NCI-H69 (cell line): ENCODE measurements at regions not wholly inside any gene's neighbourhood (a gene's known extent, or its start where the extent isn't known, plus 50 kb on each side); places are given as distances from the start of the nearest gene placed in this dataset.
"Not testable (repeated sequence)": the region's sequence is repeated elsewhere in the genome, so short reads cannot be mapped to it uniquely, and the experiment has no call there.

Source experiments
- DNase-seq: peaks from one replicate; lab custom pipeline; 2025; lab: John Stamatoyannopoulos, UW

GRCh38 chr5:92939428-92939827 is 641.6 kb downstream of the NR2F1-AS1 start:
- DNase-seq, result peak; percentile 96

GRCh38 chr5:92937396-92937795 is 643.6 kb downstream of the NR2F1-AS1 start:
- not testable (repeated sequence) for DNase-seq

DNA sequence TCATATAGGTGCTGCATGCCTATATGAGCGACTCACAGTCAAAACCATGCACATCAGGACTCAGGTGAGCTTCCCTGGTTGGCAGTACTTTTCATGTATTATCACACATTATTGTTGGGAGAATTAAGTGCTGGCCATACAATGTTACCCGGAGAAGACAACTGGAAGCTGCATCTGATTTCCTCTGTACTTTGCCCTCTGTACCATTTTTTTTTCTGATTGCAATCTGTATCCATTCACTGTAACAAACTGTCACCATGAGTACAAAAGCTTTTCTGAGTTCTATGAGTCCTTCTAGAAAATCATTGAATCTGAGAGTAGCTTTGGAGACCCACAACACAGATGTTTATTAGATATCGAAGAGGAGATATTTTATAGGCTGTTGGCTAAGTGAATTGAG is 651.0 kb downstream of the NR2F1-AS1 start:
- DNase-seq, result no peak

DNA sequence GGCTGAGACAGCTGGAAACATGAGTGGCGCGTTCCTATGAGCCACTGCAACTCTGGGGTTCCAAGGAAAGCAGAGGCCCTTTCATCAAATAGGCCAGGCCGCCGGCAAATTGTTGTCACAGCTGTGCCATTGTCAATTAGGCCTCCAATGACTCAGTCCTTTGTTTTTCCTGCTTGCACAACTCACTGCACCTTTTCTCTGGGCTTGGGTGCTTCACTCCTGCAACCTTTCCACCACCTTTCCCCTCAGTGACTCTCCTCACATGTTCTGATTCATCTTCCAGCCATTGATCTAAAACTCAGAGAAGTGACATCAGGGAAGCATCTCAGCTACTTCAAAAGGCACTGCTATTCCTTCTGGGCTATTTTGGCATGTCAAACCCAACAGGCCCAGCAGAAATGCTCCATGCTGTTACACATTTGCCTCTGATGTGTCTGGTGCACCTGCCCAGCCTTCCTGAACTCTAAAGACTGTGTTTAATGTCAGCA is 653.7 kb downstream of the NR2F1-AS1 start:
- peak; percentile 96 for DNase-seq

- peak; percentile 62 for DNase-seq
Measured at GRCh38 chr5:92923885-92924284, 657.1 kb downstream of the NR2F1-AS1 start.

DNA sequence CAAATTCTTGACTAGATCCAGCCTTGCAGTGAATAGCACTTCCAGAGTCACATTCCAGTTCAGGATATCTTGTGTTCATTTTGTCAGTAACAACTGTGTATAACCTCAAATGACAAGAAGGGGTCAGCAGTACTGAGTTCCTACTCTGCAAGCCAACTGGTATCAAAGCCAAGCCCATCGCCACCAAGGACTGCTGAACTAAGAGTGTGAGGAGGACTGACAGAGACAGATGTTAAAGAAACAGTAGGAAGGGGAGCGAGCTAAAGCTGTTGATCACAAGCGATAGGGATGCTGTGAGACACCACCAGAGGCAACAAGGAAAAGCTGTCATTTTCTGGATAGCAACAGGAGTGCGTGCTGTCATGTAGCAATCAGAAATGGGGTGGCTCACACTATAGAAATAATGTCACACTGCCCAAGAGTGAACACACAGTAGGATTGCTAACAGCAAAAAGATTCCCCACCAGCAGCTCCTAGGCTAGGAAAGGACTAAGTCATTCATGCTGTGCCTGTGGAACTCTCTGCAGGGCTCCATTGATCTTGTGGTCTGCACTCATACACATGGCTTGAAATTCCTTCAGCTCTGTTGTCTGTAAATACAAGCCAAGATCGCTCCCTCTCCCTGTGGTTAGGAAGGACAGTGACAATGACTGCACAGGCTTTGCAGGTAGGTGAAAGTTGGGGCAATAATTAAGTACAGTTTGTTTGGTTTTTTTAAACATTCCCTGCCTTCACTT is 658.6 kb downstream of the NR2F1-AS1 start:
- DNase-seq, result peak; percentile 29

GRCh38 chr5:92917044-92917443 is 664.0 kb downstream of the NR2F1-AS1 start:
- DNase-seq, result no peak

- peak; percentile 38 for DNase-seq
Measured at GRCh38 chr5:92916036-92916435, 665.0 kb downstream of the NR2F1-AS1 start.

DNA sequence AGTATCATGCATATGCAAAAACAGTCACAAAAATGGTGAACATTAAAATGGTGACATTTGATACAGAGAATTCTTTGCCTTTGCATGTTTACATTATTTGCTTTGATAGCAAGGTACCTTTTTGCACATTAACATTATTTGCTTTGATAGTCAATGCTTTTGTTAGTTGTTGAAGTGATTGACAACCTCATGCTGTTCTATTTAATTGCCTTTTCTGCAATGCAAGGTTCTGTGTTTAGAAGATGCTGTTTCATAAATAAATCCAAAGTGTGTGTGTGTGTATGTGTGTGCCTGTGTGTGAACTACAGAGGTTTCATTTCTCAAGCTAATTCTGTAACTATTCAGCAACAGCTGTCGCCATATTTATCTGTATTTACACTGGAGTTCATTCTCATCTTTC is 668.7 kb downstream of the NR2F1-AS1 start:
- peak; percentile 83 for DNase-seq

- no peak for DNase-seq
Measured at GRCh38 chr5:92911851-92912250, 669.2 kb downstream of the NR2F1-AS1 start.

DNA sequence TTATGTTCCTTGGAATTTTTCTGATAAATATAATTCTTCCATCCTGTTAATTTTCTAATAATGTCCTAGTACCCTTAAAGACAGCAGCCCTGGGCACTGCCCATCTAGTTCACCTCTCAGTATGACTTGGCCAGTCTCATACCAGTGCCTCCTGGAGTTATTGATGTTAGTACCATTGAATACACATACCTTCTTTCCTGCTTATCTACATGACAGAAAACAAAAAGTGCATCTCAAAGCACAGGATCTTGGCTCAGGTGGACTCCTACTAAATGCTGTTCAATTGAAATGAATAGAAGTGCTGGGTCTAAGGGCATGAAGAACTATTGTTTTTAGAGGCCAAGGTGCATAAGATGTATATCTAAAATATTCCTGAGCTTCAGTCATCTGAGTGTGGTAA is 669.7 kb downstream of the NR2F1-AS1 start:
- peak; percentile 20 for DNase-seq

DNA sequence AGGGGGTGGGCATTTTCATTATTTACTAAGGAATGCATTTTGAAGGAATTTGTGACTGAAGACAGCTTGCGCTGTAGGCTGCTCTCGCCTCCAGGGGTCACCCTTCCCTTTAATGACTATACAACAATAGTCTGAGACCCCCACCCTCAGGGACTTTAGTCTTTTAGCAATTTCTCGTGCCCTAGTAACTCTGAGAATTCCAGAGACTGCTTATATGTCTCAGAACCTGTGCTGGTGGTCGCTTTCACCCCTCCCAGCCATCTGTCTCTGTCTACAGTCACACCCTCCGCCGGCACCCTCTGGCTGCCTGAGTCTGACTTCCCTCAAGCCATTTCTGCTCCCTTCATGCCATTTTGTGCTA is 671.4 kb downstream of the NR2F1-AS1 start:
- DNase-seq, result peak; percentile 89

- no peak for DNase-seq
Measured at GRCh38 chr5:92908952-92909601, 671.9 kb downstream of the NR2F1-AS1 start.

- DNase-seq, result peak; percentile 16
Measured at GRCh38 chr5:92907938-92908606, 672.9 kb downstream of the NR2F1-AS1 start.

- DNase-seq, result no peak
Measured at GRCh38 chr5:92906798-92907376, 674.1 kb downstream of the NR2F1-AS1 start.

- no peak for DNase-seq
Measured at GRCh38 chr5:92904021-92904420, 677.0 kb downstream of the NR2F1-AS1 start.

- no peak for DNase-seq
Measured at GRCh38 chr5:92899611-92900010, 681.4 kb downstream of the NR2F1-AS1 start.

DNA sequence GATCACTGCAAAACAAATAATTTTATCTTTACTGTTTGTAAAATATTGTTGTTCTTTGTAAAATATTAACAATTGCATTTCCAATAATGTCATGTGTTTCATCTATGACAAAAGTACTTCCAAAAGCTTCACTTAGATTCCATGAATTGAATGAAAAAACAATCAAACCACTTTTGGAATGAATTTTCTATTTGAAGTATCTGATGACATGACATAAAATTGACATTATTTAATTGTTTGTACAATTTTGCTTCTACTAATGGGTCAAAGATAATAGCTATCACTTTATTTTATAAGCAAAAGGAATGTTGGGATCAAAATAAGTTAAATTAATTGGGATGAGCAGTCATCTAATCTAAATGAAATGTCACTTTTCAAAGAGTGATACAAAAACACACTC is 684.3 kb downstream of the NR2F1-AS1 start:
- DNase-seq, result no peak

GRCh38 chr5:92890841-92891244 is 690.2 kb downstream of the NR2F1-AS1 start:
- DNase-seq, result no peak

DNA sequence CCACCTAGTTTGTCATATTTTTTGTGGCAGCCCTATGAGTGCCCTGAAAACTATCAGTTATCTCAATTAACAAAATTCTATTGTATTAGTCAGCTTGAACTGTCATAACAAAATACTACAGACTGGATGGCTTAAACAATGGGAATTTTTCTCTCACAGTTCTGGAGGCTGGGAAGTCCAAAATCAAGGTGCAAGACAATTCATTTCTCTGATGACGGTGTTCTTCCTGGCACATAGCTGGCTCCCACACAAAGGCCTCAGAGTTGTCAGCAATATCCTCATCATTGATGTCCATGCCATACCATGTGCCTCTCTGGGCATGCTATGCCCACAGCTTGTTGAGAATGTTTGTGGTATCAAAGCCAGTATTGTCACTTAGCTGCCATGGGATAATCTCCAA is 691.9 kb downstream of the NR2F1-AS1 start:
- DNase-seq, result no peak

DNA sequence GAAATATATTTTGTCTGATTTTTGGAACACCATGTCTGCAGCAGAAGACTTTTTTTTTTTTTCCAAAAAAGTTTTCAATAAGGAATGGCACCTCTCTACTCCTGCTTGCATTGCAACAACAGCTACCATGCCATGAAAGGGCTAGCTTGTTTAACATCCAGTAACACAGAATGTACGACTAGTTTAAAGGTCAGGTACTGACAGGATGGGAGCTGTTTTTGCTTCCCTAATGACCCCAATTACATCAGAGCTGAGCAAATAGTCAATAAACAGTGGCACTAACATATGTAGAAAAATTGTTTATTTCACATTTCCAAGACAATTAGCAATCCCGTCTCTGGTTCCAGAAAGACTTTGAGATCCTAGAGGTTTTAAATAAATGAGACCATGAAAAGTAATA is 693.8 kb downstream of the NR2F1-AS1 start:
- DNase-seq, result peak; percentile 32

- DNase-seq, result no peak
Measured at GRCh38 chr5:92886751-92887150, 694.3 kb downstream of the NR2F1-AS1 start.

DNA sequence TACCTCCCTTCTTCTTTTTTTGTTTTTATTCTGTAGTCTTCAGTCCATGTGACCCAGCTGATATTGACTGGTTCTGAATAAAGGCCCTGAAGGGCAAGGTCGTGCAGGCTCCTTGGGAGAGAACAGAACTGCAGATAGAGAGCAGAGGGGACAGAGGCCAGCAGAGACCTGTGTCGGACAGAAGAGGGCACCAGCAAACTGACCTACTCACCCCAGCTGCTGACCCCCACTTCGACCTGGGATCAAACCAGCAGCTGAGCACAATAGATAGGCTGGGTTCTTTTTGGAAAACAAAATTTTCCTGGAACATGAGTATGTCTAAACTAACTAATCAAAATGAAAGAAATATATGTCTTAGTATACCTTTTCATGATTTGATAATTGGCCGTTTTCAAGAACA is 695.1 kb downstream of the NR2F1-AS1 start:
- no peak for DNase-seq
